DND-41 (cell line): ENCODE measurements at regions not wholly inside any gene's neighbourhood (a gene's known extent, or its start where the extent isn't known, plus 50 kb on each side); places are given as distances from the start of the nearest gene placed in this dataset.

Experiments used
- CTCF ChIP-seq: IDR thresholded peaks from 2 replicates; pipeline ENCODE4 v1.5.1; 2012; ENCODE audit warnings: borderline replicate concordance, low read length, moderate library complexity, mild to moderate bottlenecking; ENCODE audit not compliant: poor library complexity, severe bottlenecking; ENCODE audit errors: extremely low read depth
- EZH2 ChIP-seq: IDR thresholded peaks from 3 replicates; pipeline ENCODE4 v1.6.1; 2012; ENCODE audit warnings: borderline replicate concordance, low read depth, mild to moderate bottlenecking, moderate library complexity, low read length, inconsistent platforms; ENCODE audit not compliant: severe bottlenecking

DNA sequence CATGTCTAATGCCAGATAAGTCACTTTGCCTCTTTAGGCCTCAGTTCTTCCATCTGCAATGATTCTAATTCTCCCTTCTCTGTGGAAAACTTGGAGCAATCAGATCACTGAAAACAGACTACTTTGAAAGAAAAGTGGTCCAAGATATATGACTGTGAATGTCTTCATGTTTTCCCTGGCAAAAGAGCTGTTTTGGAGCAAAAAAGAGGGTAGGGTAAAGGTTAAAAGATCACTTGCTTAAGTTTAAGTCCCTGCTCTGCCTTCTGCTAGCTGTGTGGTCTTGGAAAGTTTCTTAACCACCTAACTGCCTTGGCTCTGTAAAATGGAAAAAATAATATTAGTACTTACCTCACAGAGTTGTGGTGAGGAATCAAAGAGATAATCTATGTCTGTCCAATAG is 140.3 kb upstream of the PAK3 start:
- TF ChIP-seq EZH2 (no peak), CTCF (no peak)
